NCI-H69 (cell line): ENCODE measurements at regions not wholly inside any gene's neighbourhood (a gene's known extent, or its start where the extent isn't known, plus 50 kb on each side); places are given as distances from the start of the nearest gene placed in this dataset.
A peak's percentile ranks its signal among the peaks of the same experiment; 100 is the strongest.

Experiments used
- DNase-seq: peaks from one replicate; lab custom pipeline; 2025; lab: John Stamatoyannopoulos, UW

- DNase-seq = no peak
Observed at GRCh38 chr20:22370137-22370536, 214.2 kb downstream of the FOXA2 start.

- DNase-seq = no peak
Observed at GRCh38 chr20:22369100-22369499, 215.3 kb downstream of the FOXA2 start.

- no peak for DNase-seq
Observed at GRCh38 chr20:22368235-22368634, 216.1 kb downstream of the FOXA2 start.

GRCh38 chr20:22366631-22367030, 217.7 kb downstream of the FOXA2 start:
- DNase-seq = no peak

GRCh38 chr20:22354647-22355046, 229.7 kb downstream of the FOXA2 start:
- DNase-seq = no peak

- DNase-seq = no peak
Observed at GRCh38 chr20:22353586-22353985, 230.8 kb downstream of the FOXA2 start.

GRCh38 chr20:22352019-22352418, 232.4 kb downstream of the FOXA2 start:
- no peak for DNase-seq

GRCh38 chr20:22350624-22351023, 233.7 kb downstream of the FOXA2 start:
- DNase-seq = no peak

GRCh38 chr20:22348010-22348409, 236.4 kb downstream of the FOXA2 start:
- no peak for DNase-seq

GRCh38 chr20:22346716-22347115, 237.7 kb downstream of the FOXA2 start:
- DNase-seq = no peak

GRCh38 chr20:22343612-22344011, 240.8 kb downstream of the FOXA2 start:
- DNase-seq = no peak

GRCh38 chr20:22342410-22342809, 242.0 kb downstream of the FOXA2 start:
- no peak for DNase-seq

- peak; percentile 26 for DNase-seq
Observed at GRCh38 chr20:22341508-22341907, 242.9 kb downstream of the FOXA2 start.

- DNase-seq = no peak
Observed at GRCh38 chr20:22339946-22340345, 244.4 kb downstream of the FOXA2 start.

- peak; percentile 92 for DNase-seq
Observed at GRCh38 chr20:22339091-22339881, 245.1 kb downstream of the FOXA2 start.

GRCh38 chr20:22338140-22338708, 246.1 kb downstream of the FOXA2 start:
- no peak for DNase-seq

- DNase-seq = no peak
Observed at GRCh38 chr20:22335210-22335609, 249.2 kb downstream of the FOXA2 start.

- peak; percentile 84 for DNase-seq
Observed at GRCh38 chr20:22333885-22334545, 250.4 kb downstream of the FOXA2 start.

GRCh38 chr20:22324505-22324904, 259.9 kb downstream of the FOXA2 start:
- DNase-seq = no peak

GRCh38 chr20:22322513-22322912, 261.9 kb downstream of the FOXA2 start:
- DNase-seq = no peak

- no peak for DNase-seq
Observed at GRCh38 chr20:22321191-22321590, 263.2 kb downstream of the FOXA2 start.

GRCh38 chr20:22320245-22320915, 264.0 kb downstream of the FOXA2 start:
- DNase-seq = no peak

GRCh38 chr20:22315771-22316170, 268.6 kb downstream of the FOXA2 start:
- DNase-seq = no peak
